OCI-LY7 (cell line): ENCODE measurements at regions not wholly inside any gene's neighbourhood (a gene's known extent, or its start where the extent isn't known, plus 50 kb on each side); places are given as distances from the start of the nearest gene placed in this dataset.

ENCODE experiments used
- BruUV-seq: library from RNA; stranded (reverse); fragments of 400-500 nt; replicated peaks from 2 replicates; lab custom pipeline; 2021; lab: Mats Ljungman, UMichigan
- CTCF ChIA-PET: fragments of 300-600 bp; sonication (Branson Sonifier 250); formaldehyde crosslinking; loops from one replicate; lab custom pipeline; 2022; ENCODE audit warnings: antibody characterized with exemption; ENCODE audit not compliant: unreplicated experiment; lab: Charles Lee
- POLR2A ChIA-PET: fragments of 300-600 bp; sonication (Branson Sonifier 250); formaldehyde crosslinking; loops from one replicate; lab custom pipeline; 2022; ENCODE audit warnings: antibody characterized with exemption; lab: Charles Lee
- DNase-seq: peaks from one replicate; pipeline ENCODE4 v3.0.0-alpha.2; 2015; ENCODE audit warnings: low spot score
- H2AFZ ChIP-seq: fragments of 200-600 bp; sonication (generic), shearing (Covaris generic); 2 replicates; pipeline ENCODE4 v1.6.1; 2014; ENCODE audit warnings: mild to moderate bottlenecking, antibody characterized with exemption, low read length, moderate library complexity
- H3K27ac ChIP-seq: fragments of 200-600 bp; sonication (generic); 2 replicates; pipeline ENCODE4 v1.5.1; 2014; ENCODE audit warnings: mixed run types, low read depth, mild to moderate bottlenecking, moderate library complexity, low read length, inconsistent platforms; ENCODE audit not compliant: poor library complexity, severe bottlenecking
- H3K36me3 ChIP-seq: fragments of 200-600 bp; sonication (generic); 2 replicates; pipeline ENCODE4 v1.6.1; 2014; ENCODE audit warnings: mild to moderate bottlenecking, antibody characterized with exemption, low read length, moderate library complexity, mixed read lengths; ENCODE audit not compliant: insufficient read depth
- H3K4me1 ChIP-seq: fragments of 200-600 bp; sonication (generic); 2 replicates; pipeline ENCODE4 v1.5.1; 2014; ENCODE audit warnings: mild to moderate bottlenecking, low read length; ENCODE audit not compliant: insufficient read depth, poor library complexity, severe bottlenecking
- H3K4me2 ChIP-seq: fragments of 200-600 bp; sonication (generic); 2 replicates; pipeline ENCODE4 v1.6.1; 2014; ENCODE audit warnings: mild to moderate bottlenecking, low read length
- H3K4me3 ChIP-seq: fragments of 200-600 bp; sonication (generic); 2 replicates; pipeline ENCODE4 v1.5.1; 2014; ENCODE audit warnings: mild to moderate bottlenecking, low read depth, low read length; ENCODE audit not compliant: poor library complexity, severe bottlenecking
- H3K79me2 ChIP-seq: fragments of 200-600 bp; sonication (generic); 2 replicates; pipeline ENCODE4 v1.6.1; 2016; ENCODE audit warnings: low read depth, mild to moderate bottlenecking, low read length, moderate library complexity, mixed read lengths; ENCODE audit not compliant: insufficient read depth
- H3K9me2 ChIP-seq: fragments of 200-600 bp; sonication (generic); 2 replicates; pipeline ENCODE4 v1.6.1; 2016; ENCODE audit warnings: mild to moderate bottlenecking, low read length, mixed read lengths; ENCODE audit not compliant: insufficient read depth
- H3K9me3 ChIP-seq: fragments of 200-600 bp; sonication (generic); 2 replicates; pipeline ENCODE4 v1.6.1; 2014; ENCODE audit warnings: mild to moderate bottlenecking, mixed run types, low read length, mixed read lengths
- H4K20me1 ChIP-seq: fragments of 200-600 bp; sonication (generic); 2 replicates; pipeline ENCODE4 v1.6.1; 2014; ENCODE audit warnings: mild to moderate bottlenecking, antibody characterized with exemption, low read length, moderate library complexity, mixed read lengths; ENCODE audit not compliant: insufficient read depth
- EZH2phosphoT487 ChIP-seq: fragments of 200-600 bp; sonication (generic); IDR thresholded peaks from 2 replicates; pipeline ENCODE4 v1.6.1; 2018; ENCODE audit warnings: low read depth, borderline replicate concordance, mild to moderate bottlenecking, mixed run types, antibody characterized with exemption, low read length, moderate library complexity, mixed read lengths
- intact Hi-C: fragments of 100-400 bp; cut with micrococcal nuclease; formaldehyde crosslinking; loops from one replicate; pipeline ENCODE4 v1.10.0; 2022; ENCODE audit not compliant: unreplicated experiment
- TF ChIP-seq, protein P1 (sequence below): fragments of 200-600 bp; sonication (generic); conservative IDR thresholded peaks from 2 replicates; pipeline ENCODE4 v1.5.1; 2014; ENCODE audit warnings: mild to moderate bottlenecking, antibody characterized with exemption, low read length, moderate library complexity, mixed read lengths

DNA sequence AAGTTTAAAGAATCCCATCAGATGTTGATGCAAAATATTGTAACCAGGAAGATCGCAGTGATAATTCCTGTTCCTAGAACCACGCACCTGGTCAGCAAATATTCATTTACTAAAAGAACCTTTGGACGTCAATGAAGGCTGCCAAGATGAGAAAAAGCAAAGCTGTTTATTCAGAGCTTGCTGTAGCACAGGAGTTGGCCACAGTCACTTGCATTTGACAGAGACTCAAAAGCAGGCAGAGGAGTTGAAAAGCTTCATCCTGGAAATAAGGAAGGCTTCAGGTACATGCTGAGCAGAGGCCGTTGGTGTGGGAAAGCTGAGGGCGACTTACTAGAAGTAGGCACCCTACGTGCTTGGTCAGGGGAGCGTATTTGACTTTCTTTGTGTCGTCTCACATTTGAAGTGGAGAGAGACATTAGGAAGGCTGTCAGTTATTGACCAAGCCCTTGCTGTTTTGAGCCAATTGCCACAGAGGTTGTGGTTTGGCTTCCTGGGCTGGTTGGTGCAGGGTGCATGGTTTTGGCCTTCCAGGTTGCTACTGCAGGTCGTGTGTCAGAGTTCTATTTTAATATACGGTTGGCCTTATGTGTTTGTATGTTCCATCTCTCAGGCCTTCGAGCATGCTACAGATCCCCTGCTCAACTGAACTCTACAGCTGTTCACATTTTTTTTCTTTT, 289.6 kb downstream of the METTL4 start:
- no peak for TF ChIP-seq EZH2phosphoT487
- TF ChIP-seq, protein P1, sequence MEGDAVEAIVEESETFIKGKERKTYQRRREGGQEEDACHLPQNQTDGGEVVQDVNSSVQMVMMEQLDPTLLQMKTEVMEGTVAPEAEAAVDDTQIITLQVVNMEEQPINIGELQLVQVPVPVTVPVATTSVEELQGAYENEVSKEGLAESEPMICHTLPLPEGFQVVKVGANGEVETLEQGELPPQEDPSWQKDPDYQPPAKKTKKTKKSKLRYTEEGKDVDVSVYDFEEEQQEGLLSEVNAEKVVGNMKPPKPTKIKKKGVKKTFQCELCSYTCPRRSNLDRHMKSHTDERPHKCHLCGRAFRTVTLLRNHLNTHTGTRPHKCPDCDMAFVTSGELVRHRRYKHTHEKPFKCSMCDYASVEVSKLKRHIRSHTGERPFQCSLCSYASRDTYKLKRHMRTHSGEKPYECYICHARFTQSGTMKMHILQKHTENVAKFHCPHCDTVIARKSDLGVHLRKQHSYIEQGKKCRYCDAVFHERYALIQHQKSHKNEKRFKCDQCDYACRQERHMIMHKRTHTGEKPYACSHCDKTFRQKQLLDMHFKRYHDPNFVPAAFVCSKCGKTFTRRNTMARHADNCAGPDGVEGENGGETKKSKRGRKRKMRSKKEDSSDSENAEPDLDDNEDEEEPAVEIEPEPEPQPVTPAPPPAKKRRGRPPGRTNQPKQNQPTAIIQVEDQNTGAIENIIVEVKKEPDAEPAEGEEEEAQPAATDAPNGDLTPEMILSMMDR = no peak
- Histone ChIP-seq H3K9me3 (no peaks in the 10 kb centered on the region), H3K79me2 (no peaks in the 10 kb centered on the region), H2AFZ (no peak overlapping the region), H3K4me2 (no peak overlapping the region), H3K4me3 (no peak overlapping the region), H3K27ac (no peak overlapping the region), H3K4me1 (no peaks in the 10 kb centered on the region), H3K9me2 (no peaks in the 10 kb centered on the region), H4K20me1 (no peaks in the 10 kb centered on the region), H3K36me3 (no peaks in the 10 kb centered on the region)
- BruUV-seq = no TSS peak
- POLR2A ChIA-PET = interaction anchor here (0.6 to 1.7 kb wide), 3 partner anchors 12 to 180 kb away, joined by 4 to 5 read pairs (median 4); no protein-coding TSS in a partner anchor
- no peak for DNase-seq
- intact Hi-C loops = no loop called here
- CTCF ChIA-PET = no interaction called here

DNA sequence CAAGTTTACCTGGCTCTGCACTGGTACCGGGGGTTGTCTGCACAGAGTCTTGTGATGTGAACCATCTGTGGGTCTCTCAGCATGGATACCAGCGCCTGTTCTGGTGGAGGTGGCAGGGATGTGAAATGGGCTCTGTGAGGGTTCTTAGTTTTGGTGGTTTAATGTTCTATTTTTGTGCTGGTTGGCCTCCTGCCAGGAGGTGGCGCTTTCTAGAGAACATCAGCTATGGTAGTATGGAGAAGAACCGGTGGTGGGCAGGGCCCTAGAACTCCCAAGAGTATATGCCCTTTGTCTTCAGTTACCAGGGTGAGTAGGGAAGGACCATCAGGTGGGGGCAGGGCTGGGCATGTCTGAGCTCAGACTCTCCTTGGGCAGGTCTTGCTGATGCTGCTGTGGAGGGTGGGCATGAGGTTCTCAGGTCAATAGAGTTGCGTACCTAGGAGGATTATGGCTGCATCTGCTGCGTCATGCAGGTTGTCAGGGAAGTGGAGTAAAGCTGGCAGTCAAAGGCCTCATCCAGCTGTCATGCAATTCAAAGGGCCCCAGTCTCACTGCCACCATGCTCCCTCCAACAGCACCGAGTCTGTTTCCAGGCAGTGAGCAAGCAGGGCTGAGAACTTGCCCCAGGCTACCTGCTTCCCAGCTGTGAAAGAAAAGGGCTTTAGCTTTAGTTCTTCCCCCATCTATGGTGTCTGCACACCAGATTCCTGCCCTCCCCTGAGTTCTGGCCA, 278.0 kb downstream of the METTL4 start:
- Histone ChIP-seq H3K4me1 (peaks cover 10% of the 10 kb centered on the region), H3K4me2 (peak overlapping the region; percentile 12; the same call in 1 of the 2 replicates), H3K9me2 (0 out of 2 replicates have a peak, but pooled peaks cover 3% of the 10 kb centered on the region), H3K36me3 (no peaks in the 10 kb centered on the region), H3K9me3 (no peaks in the 10 kb centered on the region), H3K79me2 (no peaks in the 10 kb centered on the region), H3K27ac (no peak overlapping the region), H4K20me1 (no peaks in the 10 kb centered on the region), H2AFZ (peak overlapping the region; percentile 84), H3K4me3 (no peak overlapping the region)
- no TSS peak for BruUV-seq
- intact Hi-C loops = no loop called here
- CTCF ChIA-PET = no interaction called here
- DNase-seq = peak; percentile 51
- POLR2A ChIA-PET = no interaction called here
- TF ChIP-seq, protein P1 = peak; percentile 72
- TF ChIP-seq EZH2phosphoT487 = no peak

DNA sequence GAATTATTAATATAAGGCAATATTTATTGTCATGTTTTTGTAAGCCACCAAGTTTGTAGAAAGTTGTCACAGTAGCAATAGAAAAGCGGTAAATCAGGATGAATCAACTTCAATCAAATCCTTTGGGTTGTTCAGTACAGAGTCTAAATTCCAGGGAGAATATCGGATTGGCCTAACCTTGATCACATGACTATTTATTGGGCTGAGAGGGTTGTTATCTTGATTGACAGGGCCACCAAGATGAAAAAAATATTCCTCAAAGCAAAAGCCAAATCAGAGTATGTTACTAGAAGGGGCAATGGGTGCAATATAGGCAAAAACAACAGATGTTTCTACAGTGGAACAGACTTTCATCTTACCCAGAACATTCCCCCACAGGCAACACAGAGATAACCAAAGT, 270.0 kb downstream of the METTL4 start:
- intact Hi-C loops = no loop called here
- no peaks in the 10 kb centered on the region for H4K20me1 ChIP-seq
- no peak overlapping the region for H3K4me3 ChIP-seq
- POLR2A ChIA-PET = no interaction called here
- H3K36me3 ChIP-seq = no peaks in the 10 kb centered on the region
- CTCF ChIA-PET = no interaction called here
- DNase-seq = no peak
- no peaks in the 10 kb centered on the region for H3K79me2 ChIP-seq
- no peaks in the 10 kb centered on the region for H3K9me3 ChIP-seq
- BruUV-seq = no TSS peak
- no peak overlapping the region for H3K27ac ChIP-seq
- no peaks in the 10 kb centered on the region for H3K4me1 ChIP-seq
- TF ChIP-seq EZH2phosphoT487 = no peak
- TF ChIP-seq, protein P1 = no peak
- no peak overlapping the region for H3K4me2 ChIP-seq
- H2AFZ ChIP-seq = no peak overlapping the region
- H3K9me2 ChIP-seq = no peaks in the 10 kb centered on the region
